NCI-H446 treated with DMSO at 0.1 percent for 48 hours (cell line): ENCODE measurements at regions not wholly inside any gene's neighbourhood (a gene's known extent, or its start where the extent isn't known, plus 50 kb on each side); places are given as distances from the start of the nearest gene placed in this dataset.

Experiments used
- DNase-seq: peaks from one replicate; lab custom pipeline; 2025; lab: John Stamatoyannopoulos, UW

- DNase-seq = no peak
Measured at GRCh38 chr20:24060851-24061590, 72.4 kb upstream of the GGTLC1 start.

GRCh38 chr20:24059174-24059573, 70.6 kb upstream of the GGTLC1 start:
- DNase-seq = no peak

GRCh38 chr20:24056491-24056890, 67.9 kb upstream of the GGTLC1 start:
- no peak for DNase-seq

- DNase-seq = no peak
Measured at GRCh38 chr20:24052599-24053275, 64.2 kb upstream of the GGTLC1 start.

GRCh38 chr20:24051160-24051559, 62.6 kb upstream of the GGTLC1 start:
- DNase-seq = no peak

GRCh38 chr20:24050119-24050518, 61.5 kb upstream of the GGTLC1 start:
- DNase-seq = no peak

GRCh38 chr20:24049081-24049480, 60.5 kb upstream of the GGTLC1 start:
- DNase-seq = no peak

GRCh38 chr20:24048024-24048611, 59.5 kb upstream of the GGTLC1 start:
- DNase-seq = no peak

GRCh38 chr20:24046888-24047287, 58.3 kb upstream of the GGTLC1 start:
- no peak for DNase-seq

GRCh38 chr20:24045621-24046318, 57.2 kb upstream of the GGTLC1 start:
- no peak for DNase-seq

- DNase-seq = no peak
Measured at GRCh38 chr20:24043294-24043693, 54.7 kb upstream of the GGTLC1 start.

GRCh38 chr20:24042646-24043045, 54.1 kb upstream of the GGTLC1 start:
- no peak for DNase-seq

- no peak for DNase-seq
Measured at GRCh38 chr20:24040896-24041459, 52.4 kb upstream of the GGTLC1 start.

GRCh38 chr20:24039196-24039595, 50.6 kb upstream of the GGTLC1 start:
- no peak for DNase-seq
